ENCODE measurements at regions not wholly inside any gene's neighbourhood (a gene's known extent, or its start where the extent isn't known, plus 50 kb on each side); places are given as distances from the start of the nearest gene placed in this dataset.
A peak's percentile ranks its signal among the peaks of the same experiment; 100 is the strongest.

GRCh38 chr1:81032973-81033425 lies 767.7 kb upstream of the ADGRL2 start:
- peak; percentile 10 for DNase-seq

- DNase-seq, result no peak
Observed at GRCh38 chr1:81032374-81032773, 768.4 kb upstream of the ADGRL2 start.

GRCh38 chr1:81030441-81030840 lies 770.3 kb upstream of the ADGRL2 start:
- DNase-seq, result no peak

GRCh38 chr1:81029266-81029665 lies 771.5 kb upstream of the ADGRL2 start:
- DNase-seq, result no peak

- DNase-seq, result no peak
Observed at GRCh38 chr1:81023187-81023724, 777.5 kb upstream of the ADGRL2 start.

GRCh38 chr1:81021134-81021533 lies 779.6 kb upstream of the ADGRL2 start:
- no peak for DNase-seq

GRCh38 chr1:81020506-81020905 lies 780.2 kb upstream of the ADGRL2 start:
- DNase-seq, result no peak

GRCh38 chr1:81010126-81010525 lies 790.6 kb upstream of the ADGRL2 start:
- no peak for DNase-seq

- no peak for DNase-seq
Observed at GRCh38 chr1:81008293-81008692, 792.4 kb upstream of the ADGRL2 start.

GRCh38 chr1:81007024-81007423 lies 793.7 kb upstream of the ADGRL2 start:
- no peak for DNase-seq

GRCh38 chr1:81006502-81006901 lies 794.2 kb upstream of the ADGRL2 start:
- DNase-seq, result no peak

GRCh38 chr1:81004011-81004410 lies 796.7 kb upstream of the ADGRL2 start:
- DNase-seq, result no peak

- no peak for DNase-seq
Observed at GRCh38 chr1:80994934-80995333, 805.8 kb upstream of the ADGRL2 start.

GRCh38 chr1:80994038-80994437 lies 806.7 kb upstream of the ADGRL2 start:
- DNase-seq, result no peak

GRCh38 chr1:80993154-80993980 lies 807.4 kb upstream of the ADGRL2 start:
- DNase-seq, result no peak

- DNase-seq, result no peak
Observed at GRCh38 chr1:80989455-80989854, 811.3 kb upstream of the ADGRL2 start.

- no peak for DNase-seq
Observed at GRCh38 chr1:80988926-80989325, 811.8 kb upstream of the ADGRL2 start.

GRCh38 chr1:80987824-80988223 lies 812.9 kb upstream of the ADGRL2 start:
- DNase-seq, result no peak

- no peak for DNase-seq
Observed at GRCh38 chr1:80987106-80987505, 813.6 kb upstream of the ADGRL2 start.

- no peak for DNase-seq
Observed at GRCh38 chr1:80982831-80983230, 817.9 kb upstream of the ADGRL2 start.

GRCh38 chr1:80973101-80973500 lies 827.6 kb upstream of the ADGRL2 start:
- no peak for DNase-seq

- no peak for DNase-seq
Observed at GRCh38 chr1:80966266-80966665, 834.5 kb upstream of the ADGRL2 start.

- DNase-seq, result no peak
Observed at GRCh38 chr1:80962564-80962963, 838.2 kb upstream of the ADGRL2 start.

GRCh38 chr1:80961464-80962190 lies 839.1 kb upstream of the ADGRL2 start:
- no peak for DNase-seq

All from retina (tissue), 1 donor.